GM19463 (cell line): ENCODE measurements at regions not wholly inside any gene's neighbourhood (a gene's known extent, or its start where the extent isn't known, plus 50 kb on each side); places are given as distances from the start of the nearest gene placed in this dataset.

Experiments
- ATAC-seq: cut with Tn5 transposase; IDR thresholded peaks from one replicate; pipeline ENCODE4 v1.9.1; 2021; ENCODE audit warnings: mild to moderate bottlenecking, moderate library complexity; ENCODE audit not compliant: unreplicated experiment

DNA sequence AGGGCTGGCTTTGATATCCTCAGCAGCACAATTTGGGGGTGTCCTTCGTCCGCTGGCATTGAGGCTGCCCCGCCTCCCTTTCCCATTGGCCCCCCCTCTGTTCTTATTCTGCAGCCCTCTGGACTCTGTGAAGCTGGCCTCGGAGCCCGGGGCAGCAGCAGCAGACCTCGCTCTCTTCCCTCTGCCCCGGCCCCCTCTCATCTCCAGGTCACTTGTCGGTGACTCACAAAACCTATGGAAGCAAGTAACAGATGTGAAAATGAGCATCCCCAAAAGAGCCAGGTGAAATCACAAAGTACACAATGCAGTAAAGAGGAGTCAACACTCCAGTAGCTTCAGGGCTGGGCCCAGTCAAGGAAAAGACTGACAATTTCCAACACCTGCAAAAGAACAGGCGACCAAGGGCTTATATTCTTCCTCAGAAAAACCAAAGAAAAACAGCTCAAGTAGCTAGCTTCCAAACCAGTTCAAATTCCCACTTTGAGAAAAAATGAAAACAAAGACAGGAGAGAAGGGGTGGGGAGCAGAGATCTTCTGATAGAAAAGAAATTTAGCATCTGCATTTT lies 97.5 kb downstream of the ZNF608 start:
- no peak for ATAC-seq

DNA sequence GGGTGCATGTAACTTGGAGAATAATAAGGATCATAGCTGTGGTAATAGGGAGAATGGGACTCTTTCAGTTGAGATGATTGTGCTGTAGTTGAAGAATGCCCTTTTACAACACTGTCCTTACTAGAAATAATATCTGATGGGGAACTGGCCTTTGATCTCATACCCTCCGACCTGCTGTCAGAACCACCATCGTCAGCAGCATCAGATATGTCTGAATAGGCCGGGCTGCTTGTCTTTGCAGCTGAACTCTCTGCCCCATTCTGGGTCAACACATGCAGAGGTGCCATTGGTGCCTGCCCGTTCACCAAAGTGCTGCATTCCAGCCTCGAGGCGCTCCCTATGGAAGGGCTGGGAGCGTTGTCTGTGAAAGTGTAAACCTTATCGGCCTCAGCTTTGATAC lies 99.1 kb downstream of the ZNF608 start:
- ATAC-seq = no peak

DNA sequence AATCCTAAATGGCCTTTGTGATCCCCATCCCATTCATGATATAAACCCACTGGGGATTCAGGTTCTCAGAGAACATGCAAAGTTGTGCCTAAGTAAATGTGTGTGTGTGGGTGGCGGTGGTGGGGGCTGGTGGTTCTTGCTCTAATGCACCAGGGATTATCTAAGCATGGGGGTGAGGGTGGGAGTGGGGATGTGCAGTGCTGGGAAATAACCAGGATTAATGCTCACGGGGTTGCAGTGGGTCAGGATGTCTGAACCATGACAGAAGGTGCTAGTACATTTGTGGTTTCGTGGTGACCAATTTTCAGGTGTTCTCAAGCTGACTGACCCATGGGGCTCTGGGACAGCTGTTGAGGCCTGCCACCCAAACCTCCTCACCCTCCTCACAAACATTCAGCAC lies 101.0 kb downstream of the ZNF608 start:
- ATAC-seq = no peak

DNA sequence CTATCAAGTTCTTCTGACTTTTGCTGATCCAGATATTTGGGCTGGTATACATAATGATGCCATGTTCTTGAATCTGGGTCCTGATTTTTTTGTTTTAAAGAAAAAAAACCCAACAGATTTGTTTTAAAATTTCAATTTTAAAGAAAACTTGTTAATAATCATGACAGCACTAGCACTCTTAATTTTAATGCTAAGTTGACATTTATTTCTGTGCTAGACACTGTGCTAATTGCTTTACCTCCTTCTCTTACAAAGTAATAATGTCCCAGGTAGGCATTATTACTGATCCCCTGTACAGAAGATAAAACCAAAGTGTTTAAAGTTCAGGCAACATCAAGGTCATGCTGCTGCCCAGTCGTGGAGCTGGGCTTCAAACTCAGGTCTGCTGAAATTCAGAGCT lies 101.9 kb downstream of the ZNF608 start:
- ATAC-seq = no peak

GRCh38 chr5:124644138-124644537 lies 102.3 kb downstream of the ZNF608 start:
- no peak for ATAC-seq

DNA sequence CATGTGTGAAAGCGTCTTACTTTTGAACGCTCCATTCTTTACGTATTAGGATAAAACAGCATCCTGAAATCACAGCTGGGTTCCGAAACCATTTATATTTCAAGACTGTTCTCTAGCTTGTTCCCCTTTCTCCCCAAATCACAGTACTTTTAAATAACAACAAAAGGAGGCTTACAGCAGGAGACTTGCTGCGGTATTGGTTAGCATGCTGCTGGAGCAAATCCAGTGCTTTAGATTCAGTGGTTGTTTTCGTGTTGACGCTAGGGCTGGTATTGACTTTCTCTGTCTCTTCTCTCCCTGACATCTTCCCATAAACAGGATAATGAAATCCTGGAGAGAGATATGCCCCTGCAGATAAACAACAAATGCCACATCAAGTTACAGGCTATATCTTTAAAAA lies 103.1 kb downstream of the ZNF608 start:
- ATAC-seq = no peak

GRCh38 chr5:124642151-124642550 lies 104.3 kb downstream of the ZNF608 start:
- no peak for ATAC-seq

GRCh38 chr5:124641154-124641792 lies 105.2 kb downstream of the ZNF608 start:
- no peak for ATAC-seq

DNA sequence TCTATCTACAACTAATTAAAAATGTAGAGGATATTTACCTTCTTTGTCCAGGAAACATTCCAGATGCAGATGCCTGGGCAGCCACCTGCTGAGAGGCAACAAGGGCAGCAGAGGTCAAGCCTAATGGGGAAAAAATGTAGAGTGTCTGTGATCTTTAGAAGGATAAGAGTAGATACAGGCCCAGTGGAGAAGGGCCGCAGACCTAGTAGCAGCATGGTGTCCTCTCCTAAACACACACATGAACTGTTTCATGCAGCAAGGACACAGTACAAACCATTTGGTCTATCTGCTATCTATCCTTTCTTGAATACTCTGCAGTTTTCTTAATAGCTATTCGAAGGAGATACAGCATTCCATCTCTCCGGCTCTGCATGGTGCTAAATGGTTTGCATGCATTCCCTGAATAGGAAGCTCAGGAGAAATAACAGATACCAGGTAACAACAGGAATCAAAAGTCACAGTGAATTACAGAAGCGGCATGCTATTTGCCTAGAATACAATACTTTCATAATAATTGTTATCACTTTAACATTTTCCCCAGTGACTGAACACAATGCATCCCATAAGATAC lies 107.3 kb downstream of the ZNF608 start:
- ATAC-seq = no peak

DNA sequence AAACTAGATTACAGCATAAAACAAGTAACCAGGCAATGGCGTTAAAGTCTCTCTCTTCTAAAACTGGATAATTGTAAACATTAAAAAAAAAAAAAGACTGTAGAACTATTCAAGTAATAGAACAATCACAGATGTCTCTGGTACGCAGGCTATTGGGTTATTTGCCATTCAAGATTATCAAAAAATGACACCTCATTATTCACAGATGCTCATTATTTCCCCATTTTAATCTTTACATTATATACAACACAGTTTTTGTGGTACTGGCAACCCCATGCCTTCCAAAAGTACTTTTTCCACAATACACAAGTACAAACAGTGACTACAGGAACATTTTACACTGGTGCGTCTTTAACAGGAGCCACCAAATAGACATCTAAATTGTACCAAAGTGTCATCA lies 109.4 kb downstream of the ZNF608 start:
- ATAC-seq = no peak

- ATAC-seq = no peak
Observed at GRCh38 chr5:124634741-124635323, 111.6 kb downstream of the ZNF608 start.

DNA sequence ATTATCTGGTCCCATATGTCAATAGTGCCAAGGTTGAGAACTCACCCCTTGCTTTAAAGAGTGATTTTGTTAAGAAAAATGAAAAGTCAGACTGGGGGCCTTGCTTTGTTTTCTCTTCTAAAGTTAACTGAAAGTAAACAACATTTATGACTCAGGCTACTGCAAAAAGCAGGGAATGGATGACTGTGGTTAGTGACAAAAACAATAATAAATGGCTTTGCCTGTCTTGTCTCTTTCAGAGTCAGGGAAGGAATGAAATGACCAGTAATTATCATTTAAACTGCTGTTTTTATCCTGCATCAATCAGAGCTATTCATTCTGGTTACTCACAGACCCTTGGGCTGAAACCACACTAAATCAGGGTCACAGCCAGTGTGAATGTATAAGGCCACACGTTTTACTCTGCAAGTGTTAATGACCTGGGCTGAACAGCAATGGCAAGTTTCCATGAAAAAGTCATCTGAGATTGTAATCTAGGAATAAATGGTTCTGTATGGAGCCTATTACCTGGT lies 112.2 kb downstream of the ZNF608 start:
- no peak for ATAC-seq

GRCh38 chr5:124633209-124633608 lies 113.2 kb downstream of the ZNF608 start:
- no peak for ATAC-seq

DNA sequence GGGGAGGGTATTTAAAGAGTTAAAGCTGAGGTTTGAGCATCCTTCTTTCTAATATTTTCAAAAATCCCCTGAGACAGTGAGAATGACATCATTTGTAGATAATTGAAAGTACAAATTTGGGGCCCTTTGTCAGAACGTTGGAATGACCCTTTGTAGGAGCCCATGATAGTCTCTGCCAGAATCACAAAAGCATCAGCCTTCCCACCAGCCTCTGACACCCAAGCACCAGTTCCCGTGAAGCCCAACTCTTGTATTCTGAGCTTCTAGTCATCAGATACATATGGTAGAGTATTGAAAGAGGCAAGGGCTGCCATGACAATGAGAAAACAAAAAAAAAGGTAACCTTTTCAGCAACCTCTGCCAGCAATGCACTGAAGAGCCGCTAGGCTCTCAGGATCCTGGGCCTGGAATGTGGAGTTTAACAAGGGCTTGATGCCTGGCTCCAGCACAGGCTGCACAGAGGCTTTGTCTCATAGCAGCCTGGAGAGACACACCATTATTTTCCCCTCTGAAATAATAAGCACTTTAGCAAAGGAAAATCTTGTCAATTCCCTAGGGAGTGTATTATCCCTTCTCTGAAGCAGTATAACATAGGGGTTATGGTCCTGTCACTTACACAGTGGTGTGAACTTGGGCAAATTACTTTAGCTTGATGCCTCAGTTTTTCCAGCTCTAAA lies 114.4 kb downstream of the ZNF608 start:
- no peak for ATAC-seq

DNA sequence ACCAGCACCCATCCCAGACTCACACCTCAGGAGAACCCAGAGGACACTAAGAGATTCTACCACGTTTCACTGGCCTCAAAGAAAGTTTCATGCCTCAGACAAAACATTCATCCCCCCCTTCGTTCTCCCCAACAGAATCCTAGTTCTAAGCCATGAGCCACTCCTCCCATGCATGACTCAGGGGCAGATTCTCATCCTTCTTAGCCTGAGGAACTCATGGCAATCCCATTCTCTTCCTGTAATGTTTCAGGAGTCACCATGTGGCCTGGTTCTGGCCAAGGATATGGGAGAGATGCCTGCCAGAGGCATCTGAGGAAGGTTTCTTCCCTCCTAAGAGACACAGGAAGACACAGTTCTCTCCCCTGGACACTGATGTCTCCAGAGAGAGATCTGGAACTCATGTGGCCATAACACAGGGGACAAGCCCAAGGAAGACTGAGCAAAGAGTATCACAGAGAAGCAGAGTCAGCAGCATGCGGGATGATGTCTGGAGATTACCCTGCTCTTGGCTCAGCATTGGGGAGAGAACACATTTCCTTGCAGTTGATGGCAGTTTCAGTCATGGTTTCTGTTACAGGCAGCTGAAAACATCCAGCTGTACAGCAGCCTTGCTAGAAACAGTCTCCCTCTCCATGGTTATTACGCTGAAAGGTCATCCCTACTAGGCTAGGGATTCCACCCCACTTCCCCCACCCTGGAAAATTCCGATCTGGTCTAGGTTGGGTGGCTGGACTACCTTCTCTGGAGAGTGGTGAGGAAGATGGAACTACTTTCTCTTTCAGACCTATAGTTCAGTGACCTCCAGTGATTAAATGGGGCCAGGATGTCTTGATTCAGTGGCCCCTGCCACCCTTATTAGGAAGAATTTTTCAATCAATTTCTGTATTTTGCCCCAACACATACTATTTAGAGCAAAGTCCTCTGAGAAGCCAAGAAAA lies 115.4 kb downstream of the ZNF608 start:
- peak; percentile 63 for ATAC-seq

DNA sequence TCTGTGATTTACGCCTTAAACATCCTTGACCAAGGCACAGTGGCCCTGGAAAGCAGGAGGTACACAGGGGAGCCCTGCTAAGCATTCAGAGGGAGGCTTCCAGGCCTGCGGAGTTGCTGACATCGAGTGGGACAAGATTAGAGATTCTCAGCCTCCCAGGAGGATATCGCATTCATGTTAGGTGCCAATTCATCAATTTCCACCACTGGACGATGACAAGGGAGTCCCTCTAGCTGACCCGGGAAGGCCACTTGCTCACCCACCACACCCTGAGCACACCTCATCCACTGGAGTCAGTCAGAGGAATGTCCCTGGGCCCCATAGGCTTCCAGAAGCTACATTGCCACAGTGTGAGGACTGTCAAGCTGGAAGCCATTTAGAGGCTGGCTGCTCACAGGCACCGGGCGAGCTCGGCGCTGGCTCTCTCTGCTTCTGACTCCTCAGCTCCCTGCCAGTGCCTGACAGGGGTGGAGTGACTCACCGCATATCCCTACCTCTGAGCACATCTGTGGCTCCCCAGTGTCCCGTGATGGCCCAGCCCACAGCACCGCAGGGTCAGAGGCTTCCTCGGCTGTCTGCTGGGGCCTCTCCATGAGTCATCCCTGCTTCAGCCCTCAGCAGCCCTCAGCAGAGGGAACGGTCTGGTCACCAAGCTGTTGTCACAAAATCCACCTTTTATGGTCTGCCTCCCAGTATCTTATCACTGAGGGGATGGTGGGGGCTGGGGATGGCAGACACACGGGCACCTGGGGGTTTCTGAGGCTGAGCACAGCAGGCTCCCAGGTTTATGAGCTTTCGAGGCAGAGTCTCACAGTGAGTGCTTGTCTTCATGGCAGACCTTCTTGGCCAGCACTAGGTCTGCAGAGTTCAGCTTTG lies 117.5 kb downstream of the ZNF608 start:
- ATAC-seq = no peak

GRCh38 chr5:124627815-124628595 lies 118.4 kb downstream of the ZNF608 start:
- ATAC-seq = no peak

- ATAC-seq = no peak
Observed at GRCh38 chr5:124626053-124626452, 120.4 kb downstream of the ZNF608 start.

DNA sequence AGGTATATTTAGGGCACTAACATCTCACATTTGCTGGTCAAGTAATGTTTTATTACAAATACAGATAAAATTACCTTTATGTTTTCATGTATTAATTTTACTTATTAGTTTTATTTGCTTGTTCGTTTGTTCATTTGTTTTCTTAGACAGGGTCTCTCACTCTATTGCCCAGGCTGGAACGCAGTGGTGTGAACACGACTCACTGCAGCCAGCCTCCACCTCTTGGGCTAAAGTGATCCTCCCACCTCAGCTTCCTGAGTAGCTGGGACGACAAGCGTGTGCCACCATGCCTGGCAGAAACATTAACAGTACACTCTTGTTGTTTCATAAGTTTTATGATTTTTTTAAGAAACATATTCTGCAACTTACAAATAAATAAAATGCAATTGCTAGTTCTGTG lies 123.2 kb downstream of the ZNF608 start:
- no peak for ATAC-seq
